Nephron progenitor cell (in vitro differentiated cells): ENCODE measurements at regions not wholly inside any gene's neighbourhood (a gene's known extent, or its start where the extent isn't known, plus 50 kb on each side); places are given as distances from the start of the nearest gene placed in this dataset.

Source experiments
- DNase-seq: peaks from one replicate; pipeline ENCODE4 v3.0.0; 2021
- H3K27ac Mint-ChIP-seq: 2 replicates; pipeline ENCODE4 v1.8.0; 2021; ENCODE audit warnings: mild to moderate bottlenecking, moderate library complexity, mixed read lengths
- H3K27me3 Mint-ChIP-seq: 2 replicates; pipeline ENCODE4 v1.8.0; 2021; ENCODE audit warnings: mild to moderate bottlenecking, low read depth, mixed read lengths; ENCODE audit not compliant: poor library complexity
- H3K36me3 Mint-ChIP-seq: 2 replicates; pipeline ENCODE4 v1.8.0; 2021; ENCODE audit warnings: low read depth, mixed read lengths
- H3K4me1 Mint-ChIP-seq: 2 replicates; pipeline ENCODE4 v1.8.0; 2021; ENCODE audit warnings: mixed read lengths
- H3K4me3 Mint-ChIP-seq: 2 replicates; pipeline ENCODE4 v1.8.0; 2021; ENCODE audit warnings: mild to moderate bottlenecking, moderate library complexity, mixed read lengths
- H3K9me3 Mint-ChIP-seq: 2 replicates; pipeline ENCODE4 v1.8.0; 2021; ENCODE audit warnings: mild to moderate bottlenecking, moderate library complexity, mixed read lengths
- CTCF ChIP-seq: fragments of 200-600 bp; sonication (generic); IDR thresholded peaks from 2 replicates; pipeline ENCODE4 v1.5.0; 2021; ENCODE audit warnings: antibody characterized with exemption

- Mint-ChIP-seq H3K9me3 (no peaks in the 10 kb centered on the region), H3K4me1 (peaks cover 80% of the 10 kb centered on the region), H3K27ac (peak overlapping the region; percentile 52), H3K4me3 (peak overlapping the region; percentile 17), H3K36me3 (no peaks in the 10 kb centered on the region), H3K27me3 (no peaks in the 10 kb centered on the region)
- TF ChIP-seq CTCF: no peak
- DNase-seq: no peak
Observed at GRCh38 chr2:236968880-236969534, 116.7 kb upstream of the COPS8 start.

- no peaks in the 10 kb centered on the region for H3K27me3 Mint-ChIP-seq
- no peaks in the 10 kb centered on the region for H3K9me3 Mint-ChIP-seq
- H3K27ac Mint-ChIP-seq: peak overlapping the region; percentile 58
- DNase-seq: no peak
- H3K36me3 Mint-ChIP-seq: no peaks in the 10 kb centered on the region
- peaks cover 86% of the 10 kb centered on the region for H3K4me1 Mint-ChIP-seq
- TF ChIP-seq CTCF: no peak
- peak overlapping the region; percentile 23 for H3K4me3 Mint-ChIP-seq
Observed at GRCh38 chr2:236969767-236970655, 115.7 kb upstream of the COPS8 start.

GRCh38 chr2:236970656-236971010, 115.1 kb upstream of the COPS8 start:
- H3K9me3 Mint-ChIP-seq: no peaks in the 10 kb centered on the region

GRCh38 chr2:236971131-236971821, 114.4 kb upstream of the COPS8 start:
- Mint-ChIP-seq H3K27me3 (no peaks in the 10 kb centered on the region), H3K9me3 (no peaks in the 10 kb centered on the region), H3K36me3 (no peaks in the 10 kb centered on the region), H3K27ac (peak overlapping the region; percentile 78), H3K4me3 (peak overlapping the region; percentile 50), H3K4me1 (peaks cover 95% of the 10 kb centered on the region)
- DNase-seq: no peak
- TF ChIP-seq CTCF: no peak

More at GRCh38 chr2:236970656-236971010, 115.1 kb upstream of the COPS8 start:
- Mint-ChIP-seq H3K27me3 (no peaks in the 10 kb centered on the region), H3K27ac (no peak overlapping the region), H3K4me1 (peaks cover 88% of the 10 kb centered on the region), H3K36me3 (no peaks in the 10 kb centered on the region), H3K4me3 (peak overlapping the region; percentile 26)
- TF ChIP-seq CTCF: no peak
- DNase-seq: no peak

GRCh38 chr2:236971919-236972381, 113.7 kb upstream of the COPS8 start:
- no peaks in the 10 kb centered on the region for H3K36me3 Mint-ChIP-seq
- no peaks in the 10 kb centered on the region for H3K9me3 Mint-ChIP-seq

More at GRCh38 chr2:236971919-236972381, 113.7 kb upstream of the COPS8 start:
- no peak for DNase-seq
- TF ChIP-seq CTCF: no peak
- no peaks in the 10 kb centered on the region for H3K27me3 Mint-ChIP-seq
- peak overlapping the region; percentile 56 for H3K27ac Mint-ChIP-seq
- peak overlapping the region; percentile 60 for H3K4me3 Mint-ChIP-seq
- peaks cover 96% of the 10 kb centered on the region for H3K4me1 Mint-ChIP-seq
